ENCODE measurements at regions not wholly inside any gene's neighbourhood (a gene's known extent, or its start where the extent isn't known, plus 50 kb on each side); places are given as distances from the start of the nearest gene placed in this dataset.

DNA sequence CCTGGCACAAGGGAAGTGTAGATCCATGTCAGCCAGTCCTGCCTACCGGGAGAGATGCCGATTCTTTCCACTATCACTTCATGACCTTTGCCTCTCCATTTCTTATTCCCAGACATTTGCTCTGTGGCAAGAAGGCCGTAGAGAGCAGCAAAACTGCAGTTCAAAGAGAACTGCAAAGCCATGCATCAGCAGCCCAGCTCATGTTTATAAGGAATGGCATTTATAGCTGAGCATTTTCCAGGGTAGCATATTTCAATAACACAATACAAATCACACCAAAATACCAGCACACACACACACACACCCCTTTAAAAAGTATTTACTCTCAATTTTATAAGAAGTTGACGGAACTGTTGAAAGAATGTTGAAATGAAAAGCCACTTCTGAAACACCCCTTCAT, 126.7 kb upstream of the EGFLAM start:
- no peak for TF ChIP-seq EZH2phosphoT487 (IDR thresholded peaks at IDR 0.05; ENCODE audit: borderline replicate concordance, low read length)
- TF ChIP-seq, protein P1, sequence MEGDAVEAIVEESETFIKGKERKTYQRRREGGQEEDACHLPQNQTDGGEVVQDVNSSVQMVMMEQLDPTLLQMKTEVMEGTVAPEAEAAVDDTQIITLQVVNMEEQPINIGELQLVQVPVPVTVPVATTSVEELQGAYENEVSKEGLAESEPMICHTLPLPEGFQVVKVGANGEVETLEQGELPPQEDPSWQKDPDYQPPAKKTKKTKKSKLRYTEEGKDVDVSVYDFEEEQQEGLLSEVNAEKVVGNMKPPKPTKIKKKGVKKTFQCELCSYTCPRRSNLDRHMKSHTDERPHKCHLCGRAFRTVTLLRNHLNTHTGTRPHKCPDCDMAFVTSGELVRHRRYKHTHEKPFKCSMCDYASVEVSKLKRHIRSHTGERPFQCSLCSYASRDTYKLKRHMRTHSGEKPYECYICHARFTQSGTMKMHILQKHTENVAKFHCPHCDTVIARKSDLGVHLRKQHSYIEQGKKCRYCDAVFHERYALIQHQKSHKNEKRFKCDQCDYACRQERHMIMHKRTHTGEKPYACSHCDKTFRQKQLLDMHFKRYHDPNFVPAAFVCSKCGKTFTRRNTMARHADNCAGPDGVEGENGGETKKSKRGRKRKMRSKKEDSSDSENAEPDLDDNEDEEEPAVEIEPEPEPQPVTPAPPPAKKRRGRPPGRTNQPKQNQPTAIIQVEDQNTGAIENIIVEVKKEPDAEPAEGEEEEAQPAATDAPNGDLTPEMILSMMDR (IDR thresholded peaks at IDR 0.05; ENCODE audit: low read depth, low read length, poor library complexity, severe bottlenecking), result no peak

All from DOHH2 (cell line).